ENCODE measurements at regions not wholly inside any gene's neighbourhood (a gene's known extent, or its start where the extent isn't known, plus 50 kb on each side); places are given as distances from the start of the nearest gene placed in this dataset.

- TF ChIP-seq CREB5 (CRISPR knock-in tag; IDR thresholded peaks at IDR 0.05; ENCODE audit: low read depth) (no peak), ARNTL (CRISPR knock-in tag; IDR thresholded peaks at IDR 0.05; ENCODE audit: borderline replicate concordance, low read depth) (no peak), ZC3H10 (CRISPR knock-in tag; IDR thresholded peaks at IDR 0.05) (no peak), PATZ1 (CRISPR knock-in tag; IDR thresholded peaks at IDR 0.05; ENCODE audit: borderline replicate concordance) (no peak)
Observed at GRCh38 chr1:30253807-30254440, 469.5 kb downstream of the MATN1 start.
